Islet of Langerhans (tissue), 1 donor: ENCODE measurements at regions not wholly inside any gene's neighbourhood (a gene's known extent, or its start where the extent isn't known, plus 50 kb on each side); places are given as distances from the start of the nearest gene placed in this dataset.
"Not testable (repeated sequence)": the region's sequence is repeated elsewhere in the genome, so short reads cannot be mapped to it uniquely, and the experiment has no call there.

Source experiments
- FAIRE-seq: peaks from one replicate; lab custom pipeline; 2011; peaks lifted over from hg19 to GRCh38; lab: Jason Lieb, UNC

GRCh38 chrX:89033723-89034122, 286.7 kb downstream of the CPXCR1 start:
- FAIRE-seq: no peak

- FAIRE-seq: no peak
Observed at GRCh38 chrX:89034679-89035078, 287.7 kb downstream of the CPXCR1 start.

- no peak for FAIRE-seq
Observed at GRCh38 chrX:89053223-89053622, 306.2 kb downstream of the CPXCR1 start.

GRCh38 chrX:89099587-89099986, 352.6 kb downstream of the CPXCR1 start:
- FAIRE-seq: not testable (repeated sequence)

GRCh38 chrX:89124985-89125384, 378.0 kb downstream of the CPXCR1 start:
- FAIRE-seq: no peak
